Suprapubic skin (tissue), 4 donors: ENCODE measurements at regions not wholly inside any gene's neighbourhood (a gene's known extent, or its start where the extent isn't known, plus 50 kb on each side); places are given as distances from the start of the nearest gene placed in this dataset.

Source experiments
- DNase-seq, 2 donors: peaks; one replicate each; pipeline ENCODE4 v3.0.0-alpha.2; 2019; ENCODE audit warnings: low spot score in 2 of 2
- H3K27ac ChIP-seq: fragments of 200-600 bp; sonication (generic); one replicate; pipeline ENCODE4 v1.5.1; 2019
- H3K27me3 ChIP-seq: fragments of 200-600 bp; sonication (generic); one replicate; pipeline ENCODE4 v1.5.1; 2019
- H3K36me3 ChIP-seq: fragments of 200-600 bp; sonication (generic); one replicate; pipeline ENCODE4 v1.5.1; 2019
- H3K4me1 ChIP-seq: fragments of 200-600 bp; sonication (generic); one replicate; pipeline ENCODE4 v1.5.1; 2019
- H3K4me3 ChIP-seq: fragments of 200-600 bp; sonication (generic); one replicate; pipeline ENCODE4 v1.5.1; 2019; ENCODE audit warnings: mild to moderate bottlenecking
- H3K9me3 ChIP-seq: fragments of 200-600 bp; sonication (generic); one replicate; pipeline ENCODE4 v1.5.1; 2019
- EP300 ChIP-seq: sonication (generic); formaldehyde crosslinking; IDR thresholded peaks from one replicate; pipeline ENCODE4 v1.6.1; 2017; ENCODE audit warnings: antibody characterized with exemption
- POLR2A ChIP-seq, 2 donors: fragments of 450-650 bp; IDR thresholded peaks; one replicate each; pipeline ENCODE4 v1.6.1; 2017; ENCODE audit warnings: antibody characterized with exemption in 2 of 2, mild to moderate bottlenecking in 2 of 2, moderate library complexity in 2 of 2
- POLR2AphosphoS5 ChIP-seq, 3 donors: sonication (generic); formaldehyde crosslinking; IDR thresholded peaks; one replicate each; pipeline ENCODE4 v1.6.1; 2017; ENCODE audit warnings: antibody characterized with exemption in 3 of 3
- WGBS: methylation state at CpG from one replicate; pipeline ENCODE4 v1.1.5; 2018; 5-methylcytosine and 5-hydroxymethylcytosine counted together
- TF ChIP-seq, protein P1 (sequence below), 2 donors: fragments of 200-600 bp in 1 of 2; fragments of 450-650 bp in 1 of 2; sonication (generic) in 1 of 2; IDR thresholded peaks; one replicate each; pipeline ENCODE4 v1.5.1; 2016 to 2019; ENCODE audit warnings: antibody characterized with exemption in 2 of 2, mild to moderate bottlenecking in 1 of 2, moderate library complexity in 1 of 2

- no peak for DNase-seq
- Histone ChIP-seq H3K27me3 (no peaks in the 10 kb centered on the region), H3K9me3 (peaks cover 4% of the 10 kb centered on the region), H3K4me1 (no peaks in the 10 kb centered on the region), H3K4me3 (no peak overlapping the region), H3K36me3 (no peaks in the 10 kb centered on the region), H3K27ac (no peak overlapping the region)
- TF ChIP-seq POLR2A (IDR thresholded peaks at IDR 0.05) (no peak), EP300 (no peak), POLR2AphosphoS5 (IDR thresholded peaks at IDR 0.05) (no peak)
- 84% methylated on average over 5 of the region's 5 CpGs for WGBS
Observed at GRCh38 chr3:713947-714620, 378.7 kb upstream of the CNTN6 start.

DNA sequence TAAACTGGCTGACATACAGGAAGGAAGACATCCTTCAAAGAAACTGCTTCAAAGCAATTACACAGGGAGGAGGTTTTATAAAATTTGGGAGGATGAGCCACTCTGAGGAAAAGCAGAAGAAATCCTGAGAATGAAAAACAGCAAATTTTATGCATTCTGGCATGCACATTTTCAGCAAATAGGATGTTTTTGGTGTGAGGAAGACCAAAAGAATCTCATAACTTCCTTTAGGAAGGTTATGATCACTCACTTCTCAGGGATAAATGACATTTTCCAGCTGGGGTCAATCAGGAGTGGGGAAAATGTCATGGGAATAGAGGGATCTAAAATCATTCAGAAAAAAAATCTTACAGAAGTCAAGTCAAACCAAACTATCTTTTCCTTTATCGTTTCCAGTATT lies 371.7 kb upstream of the CNTN6 start:
- WGBS, result 80% methylated on average over 1 of the region's 1 CpG
- Histone ChIP-seq H3K4me1 (no peaks in the 10 kb centered on the region), H3K4me3 (no peak overlapping the region), H3K36me3 (no peaks in the 10 kb centered on the region), H3K27ac (no peak overlapping the region), H3K27me3 (no peaks in the 10 kb centered on the region), H3K9me3 (peaks cover 4% of the 10 kb centered on the region)
- no peak for TF ChIP-seq EP300
- TF ChIP-seq POLR2AphosphoS5 (IDR thresholded peaks at IDR 0.05), result no peak
- no peak for TF ChIP-seq POLR2A (IDR thresholded peaks at IDR 0.05)
- TF ChIP-seq, protein P1, sequence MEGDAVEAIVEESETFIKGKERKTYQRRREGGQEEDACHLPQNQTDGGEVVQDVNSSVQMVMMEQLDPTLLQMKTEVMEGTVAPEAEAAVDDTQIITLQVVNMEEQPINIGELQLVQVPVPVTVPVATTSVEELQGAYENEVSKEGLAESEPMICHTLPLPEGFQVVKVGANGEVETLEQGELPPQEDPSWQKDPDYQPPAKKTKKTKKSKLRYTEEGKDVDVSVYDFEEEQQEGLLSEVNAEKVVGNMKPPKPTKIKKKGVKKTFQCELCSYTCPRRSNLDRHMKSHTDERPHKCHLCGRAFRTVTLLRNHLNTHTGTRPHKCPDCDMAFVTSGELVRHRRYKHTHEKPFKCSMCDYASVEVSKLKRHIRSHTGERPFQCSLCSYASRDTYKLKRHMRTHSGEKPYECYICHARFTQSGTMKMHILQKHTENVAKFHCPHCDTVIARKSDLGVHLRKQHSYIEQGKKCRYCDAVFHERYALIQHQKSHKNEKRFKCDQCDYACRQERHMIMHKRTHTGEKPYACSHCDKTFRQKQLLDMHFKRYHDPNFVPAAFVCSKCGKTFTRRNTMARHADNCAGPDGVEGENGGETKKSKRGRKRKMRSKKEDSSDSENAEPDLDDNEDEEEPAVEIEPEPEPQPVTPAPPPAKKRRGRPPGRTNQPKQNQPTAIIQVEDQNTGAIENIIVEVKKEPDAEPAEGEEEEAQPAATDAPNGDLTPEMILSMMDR (IDR thresholded peaks at IDR 0.05), result no peak
- no peak for DNase-seq

GRCh38 chr3:732326-732928 lies 360.4 kb upstream of the CNTN6 start:
- no peak for TF ChIP-seq POLR2AphosphoS5 (IDR thresholded peaks at IDR 0.05)
- TF ChIP-seq, protein P1 (IDR thresholded peaks at IDR 0.05), result no peak
- TF ChIP-seq POLR2A (IDR thresholded peaks at IDR 0.05), result no peak
- no peak for TF ChIP-seq EP300
- no peaks in the 10 kb centered on the region for H3K9me3 ChIP-seq
- 91% methylated on average over 3 of the region's 3 CpGs for WGBS
- no peaks in the 10 kb centered on the region for H3K4me1 ChIP-seq
- no peaks in the 10 kb centered on the region for H3K36me3 ChIP-seq
- DNase-seq, result no peak
- H3K27me3 ChIP-seq, result no peaks in the 10 kb centered on the region
- no peak overlapping the region for H3K4me3 ChIP-seq
- H3K27ac ChIP-seq, result no peak overlapping the region

DNA sequence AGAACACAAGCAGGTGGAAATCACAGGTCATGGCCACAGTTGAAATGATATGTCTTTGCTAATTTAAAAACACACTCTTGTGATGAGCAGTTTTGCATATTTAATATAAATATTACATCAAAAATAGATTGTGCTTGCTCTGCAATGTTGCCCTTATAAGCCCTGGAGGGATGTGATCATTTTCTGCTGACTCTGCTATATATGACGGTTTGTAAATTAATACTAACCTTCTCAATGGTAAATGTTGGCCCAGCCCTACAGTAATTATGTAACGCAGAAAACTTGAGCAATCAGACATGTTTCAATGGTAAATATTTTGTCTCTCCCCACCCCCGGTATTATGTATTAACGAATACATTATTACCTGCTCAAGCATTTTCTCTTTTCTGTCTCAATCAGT lies 359.5 kb upstream of the CNTN6 start:
- TF ChIP-seq POLR2A (IDR thresholded peaks at IDR 0.05) (no peak), EP300 (no peak), POLR2AphosphoS5 (IDR thresholded peaks at IDR 0.05) (no peak)
- TF ChIP-seq, protein P1 (IDR thresholded peaks at IDR 0.05), result no peak
- Histone ChIP-seq H3K4me1 (no peaks in the 10 kb centered on the region), H3K9me3 (no peaks in the 10 kb centered on the region), H3K4me3 (no peak overlapping the region), H3K36me3 (no peaks in the 10 kb centered on the region), H3K27me3 (no peaks in the 10 kb centered on the region), H3K27ac (no peak overlapping the region)
- WGBS, result 30% methylated on average over 4 of the region's 4 CpGs
- no peak for DNase-seq

DNA sequence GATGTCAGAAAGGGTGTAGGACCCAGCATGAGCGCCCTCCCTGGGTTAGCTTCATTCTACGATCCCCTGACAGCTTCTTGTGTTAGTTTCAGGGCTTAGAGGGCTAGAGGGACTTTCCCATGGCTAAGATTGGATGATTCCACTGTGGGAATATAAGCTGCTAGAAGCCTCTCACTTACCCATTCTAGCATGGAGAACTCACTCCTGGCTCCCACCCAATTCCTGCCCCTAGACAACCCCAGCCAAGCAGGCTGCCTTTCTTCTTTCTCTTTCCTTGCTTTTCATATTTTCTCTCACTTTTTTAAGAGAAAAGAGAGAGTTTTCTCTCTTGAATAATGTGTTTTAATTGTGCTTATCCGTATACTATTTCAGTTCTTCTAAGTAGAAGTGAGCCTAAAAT lies 335.1 kb upstream of the CNTN6 start:
- 69% methylated on average over 3 of the region's 3 CpGs for WGBS
- no peaks in the 10 kb centered on the region for H3K27me3 ChIP-seq
- H3K9me3 ChIP-seq, result peaks cover 8% of the 10 kb centered on the region
- no peaks in the 10 kb centered on the region for H3K36me3 ChIP-seq
- H3K4me1 ChIP-seq, result no peaks in the 10 kb centered on the region
- H3K4me3 ChIP-seq, result no peak overlapping the region
- DNase-seq, result no peak
- no peak overlapping the region for H3K27ac ChIP-seq
- TF ChIP-seq POLR2A (IDR thresholded peaks at IDR 0.05) (no peak), POLR2AphosphoS5 (IDR thresholded peaks at IDR 0.05) (no peak), EP300 (no peak)
- TF ChIP-seq, protein P1 (IDR thresholded peaks at IDR 0.05), result no peak
